ENCODE measurements at regions not wholly inside any gene's neighbourhood (a gene's known extent, or its start where the extent isn't known, plus 50 kb on each side); places are given as distances from the start of the nearest gene placed in this dataset.

DNA sequence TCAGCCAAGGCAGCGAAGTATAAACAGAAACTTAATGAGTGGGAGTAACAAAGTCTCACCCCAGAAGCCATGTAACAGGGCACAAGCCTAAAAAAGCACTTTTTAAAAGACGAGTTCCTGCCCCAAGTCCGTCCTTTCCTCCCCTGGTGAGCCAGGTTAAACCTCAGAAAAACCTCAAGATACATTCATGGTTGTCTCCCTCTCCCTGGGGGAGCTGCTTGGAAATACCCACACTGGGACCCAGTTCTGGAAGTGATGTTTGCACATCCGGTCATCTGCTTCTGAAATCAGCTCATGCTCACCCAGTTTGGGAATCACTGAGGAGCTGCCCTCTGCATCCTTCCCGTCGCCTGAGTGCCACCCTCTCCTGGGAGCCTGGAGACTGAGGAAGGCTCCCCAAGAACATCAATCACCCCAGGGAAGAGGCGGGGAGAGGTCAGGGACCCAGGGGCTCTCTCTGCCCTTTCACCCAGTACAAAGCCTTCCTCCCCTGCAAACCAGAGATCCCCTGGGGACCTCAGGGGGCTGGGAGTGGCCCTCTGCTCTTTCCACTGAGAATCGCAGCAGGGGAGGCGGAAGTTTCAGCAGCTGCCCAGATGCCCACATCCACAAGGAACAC, 150.6 kb upstream of the AGAP1 start:
- no peak for DNase-seq (ENCODE audit: low read depth)

DNA sequence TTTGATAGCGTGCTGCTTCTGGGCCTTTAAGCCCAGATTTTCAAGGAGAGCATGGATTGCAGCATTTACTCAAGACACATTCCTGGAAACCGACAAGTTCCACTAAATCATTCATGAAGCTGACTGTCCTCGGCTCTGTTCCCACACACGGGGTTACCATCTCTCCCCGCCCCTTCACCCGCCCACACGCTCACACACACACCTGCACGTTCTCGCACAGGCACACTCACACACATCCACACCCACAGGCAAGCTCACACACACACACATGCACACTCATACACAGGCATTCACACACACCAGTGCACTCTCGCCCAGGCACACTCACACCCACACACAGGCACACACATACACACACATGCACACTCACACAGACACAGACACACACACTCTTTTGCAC, 150.0 kb upstream of the AGAP1 start:
- DNase-seq (ENCODE audit: low read depth), result no peak

DNA sequence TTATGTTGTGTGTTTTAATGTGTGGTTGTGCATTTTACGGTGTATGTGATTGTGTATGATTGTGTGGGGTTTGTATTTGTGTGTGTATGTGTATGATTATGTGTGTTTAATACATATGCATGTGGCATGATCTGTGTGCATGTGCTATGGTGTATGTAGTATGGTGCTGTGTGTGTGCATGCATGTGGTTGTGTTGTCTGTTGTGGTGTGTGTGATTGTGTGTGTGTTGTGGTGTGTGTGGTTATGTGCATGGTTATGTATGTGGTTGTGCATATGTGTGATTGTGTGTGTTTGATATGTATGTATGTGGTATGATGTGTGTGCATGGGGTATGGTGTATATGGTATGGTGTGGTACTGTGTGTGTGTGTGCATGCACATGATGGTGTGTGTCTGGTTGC, 148.1 kb upstream of the AGAP1 start:
- DNase-seq (ENCODE audit: low read depth), result no peak

DNA sequence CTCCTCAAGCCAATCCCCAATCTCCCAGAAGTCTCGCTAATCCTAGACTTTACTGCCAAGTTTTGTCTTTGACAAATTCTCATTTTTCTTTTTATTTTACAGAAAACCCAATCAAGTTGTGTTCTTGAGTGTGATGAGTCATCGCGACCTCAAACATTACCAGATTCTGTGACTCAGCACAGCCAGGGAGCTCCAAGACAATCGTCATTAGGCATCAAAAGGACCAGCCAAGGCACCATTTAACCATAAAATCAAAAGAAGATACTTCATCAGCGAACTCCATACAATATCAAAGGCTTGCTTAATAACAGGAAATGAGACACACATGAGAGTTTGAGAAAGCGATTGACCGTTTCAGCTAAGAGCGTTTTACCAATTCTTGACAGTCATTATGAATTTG, 146.2 kb upstream of the AGAP1 start:
- peak; percentile 55 for DNase-seq (ENCODE audit: low read depth)

DNA sequence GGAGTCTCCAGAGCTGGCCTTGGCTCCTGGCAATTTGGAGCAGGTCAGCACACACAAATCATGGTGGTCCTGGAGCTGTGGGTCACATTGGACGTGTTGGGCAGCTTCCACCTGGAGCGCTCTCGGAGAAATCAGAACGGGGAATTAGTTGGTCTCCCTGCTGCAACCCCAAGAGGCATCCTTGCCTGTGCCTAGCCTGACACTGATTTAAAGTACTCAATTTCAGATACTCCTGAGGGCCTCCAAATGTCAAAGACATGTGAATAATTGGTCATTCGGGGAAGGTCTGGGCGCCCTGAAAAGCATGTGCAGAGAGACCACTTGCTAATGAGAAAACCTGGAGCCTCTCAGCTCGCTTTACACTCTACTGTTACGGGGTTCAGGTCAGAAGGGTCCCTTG, 145.5 kb upstream of the AGAP1 start:
- DNase-seq (ENCODE audit: low read depth), result no peak

DNA sequence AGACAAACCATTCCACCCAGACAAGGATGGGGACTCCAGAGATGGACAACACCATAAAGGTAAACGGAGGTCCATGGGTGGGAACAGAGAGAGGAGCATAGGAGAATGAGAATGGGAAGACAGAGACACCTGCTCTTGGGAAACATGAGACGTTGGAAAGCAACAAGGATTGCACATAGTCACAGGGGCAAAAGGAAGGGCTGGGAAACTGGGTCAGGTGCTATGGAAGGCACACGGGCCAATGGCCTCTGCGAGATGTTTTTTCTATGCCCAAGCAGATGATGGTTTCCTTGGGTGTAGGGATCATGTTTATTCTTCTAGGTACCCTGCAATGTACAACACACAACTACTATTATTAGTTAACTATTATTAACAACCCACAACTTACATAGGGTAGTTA, 143.6 kb upstream of the AGAP1 start:
- no peak for DNase-seq (ENCODE audit: low read depth)

DNA sequence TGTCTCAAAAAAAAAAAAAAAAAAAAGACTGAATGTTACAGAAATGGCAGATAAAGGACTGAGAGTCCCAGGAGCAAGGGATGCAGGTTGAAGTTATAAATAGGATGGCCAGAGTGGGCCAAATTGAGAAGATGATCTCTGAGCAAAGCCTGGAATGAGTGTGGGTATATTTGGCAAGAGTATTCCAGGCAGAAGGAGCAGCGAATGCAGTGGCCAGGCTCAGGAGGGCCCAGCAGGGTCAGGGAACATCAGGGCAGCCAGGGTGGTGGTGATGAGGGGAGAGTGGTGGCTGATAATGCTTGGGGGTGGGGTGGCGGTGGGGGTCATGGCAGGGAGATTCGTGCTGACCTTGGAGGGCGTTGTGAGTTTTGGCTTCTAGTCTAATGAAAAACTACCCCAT, 141.3 kb upstream of the AGAP1 start:
- peak; percentile 30 for DNase-seq (ENCODE audit: low read depth)

DNA sequence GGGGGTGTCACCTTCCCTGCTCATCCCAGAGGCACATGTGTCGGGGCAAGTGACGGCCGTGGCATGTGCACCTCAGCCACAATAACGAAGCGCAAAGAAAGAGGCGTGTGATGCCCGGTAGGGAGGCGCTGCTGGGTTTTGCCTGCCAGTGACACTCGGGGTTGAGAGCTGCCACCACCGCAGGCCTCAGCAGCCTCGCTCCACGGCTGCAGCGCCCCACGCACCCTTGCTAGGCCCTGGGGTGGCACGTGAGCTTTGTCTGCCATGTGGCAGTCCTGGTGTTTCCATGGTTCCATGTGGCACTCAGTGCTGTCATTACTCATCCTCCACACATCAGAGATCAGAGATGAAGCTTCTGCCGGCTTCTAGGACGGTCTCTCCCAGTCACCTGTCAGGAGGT, 136.0 kb upstream of the AGAP1 start:
- DNase-seq (ENCODE audit: low read depth), result no peak

DNA sequence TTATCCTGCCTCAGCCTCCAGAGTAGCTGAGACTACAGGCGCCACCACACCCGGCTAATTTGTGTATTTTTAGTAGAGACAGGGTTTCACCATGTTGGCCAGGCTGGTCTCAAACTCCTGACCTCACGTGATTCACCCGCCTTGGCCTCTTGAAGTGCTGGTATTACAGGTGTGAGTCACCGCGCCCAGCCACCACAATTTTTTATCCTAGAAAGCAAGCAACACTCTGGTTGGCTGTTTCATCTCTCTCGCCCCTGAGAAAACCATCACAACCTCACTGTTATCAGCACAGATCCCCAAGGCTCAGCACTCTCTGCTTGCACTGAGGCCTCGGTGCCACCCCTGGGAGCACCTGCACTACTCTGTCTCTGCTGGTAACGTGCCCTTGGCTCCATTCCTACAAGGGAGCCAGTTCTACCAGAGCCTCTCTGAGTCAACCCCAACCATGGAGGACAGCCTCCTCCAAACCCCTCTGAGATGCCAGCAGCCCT, 134.8 kb upstream of the AGAP1 start:
- no peak for DNase-seq (ENCODE audit: low read depth)

DNA sequence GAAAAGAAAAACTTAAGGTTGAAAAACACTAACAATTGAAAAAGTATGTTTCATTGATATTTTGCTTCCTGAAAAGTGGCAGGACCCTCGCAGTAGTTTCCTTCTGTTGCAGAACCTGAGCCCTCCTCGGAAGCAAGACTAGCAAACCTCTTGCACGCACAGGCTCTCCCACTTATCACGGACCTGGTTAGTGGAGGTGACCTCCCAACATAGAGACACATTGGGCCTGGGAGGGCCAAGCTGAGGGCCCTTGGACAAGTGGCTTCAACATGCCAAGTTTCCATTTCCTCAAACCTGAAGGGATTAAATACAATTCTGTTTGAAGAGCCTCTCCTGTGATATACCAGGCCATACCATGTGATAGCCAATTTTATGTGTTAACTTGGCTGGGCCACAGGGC, 133.4 kb upstream of the AGAP1 start:
- DNase-seq (ENCODE audit: low read depth), result no peak

DNA sequence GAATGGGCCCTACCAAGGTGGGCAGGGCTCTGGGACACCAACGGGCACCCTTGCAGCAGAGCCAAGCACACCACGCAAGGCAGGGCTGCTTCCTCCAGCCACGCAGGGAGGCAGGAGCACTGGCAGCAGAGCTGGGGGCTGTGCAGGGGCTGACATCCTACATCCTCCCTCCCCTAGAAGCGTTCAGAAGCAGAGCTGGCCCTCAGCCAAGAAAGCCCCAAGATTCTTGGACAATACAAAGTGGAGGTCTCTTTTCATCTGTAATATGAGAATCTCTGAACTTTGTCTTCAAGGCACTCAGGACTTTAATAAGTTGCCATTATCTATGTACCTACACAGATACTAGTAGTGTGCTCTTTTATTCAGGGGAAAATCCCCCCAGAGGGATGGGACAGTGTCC, 128.1 kb upstream of the AGAP1 start:
- DNase-seq (ENCODE audit: low read depth), result no peak

DNA sequence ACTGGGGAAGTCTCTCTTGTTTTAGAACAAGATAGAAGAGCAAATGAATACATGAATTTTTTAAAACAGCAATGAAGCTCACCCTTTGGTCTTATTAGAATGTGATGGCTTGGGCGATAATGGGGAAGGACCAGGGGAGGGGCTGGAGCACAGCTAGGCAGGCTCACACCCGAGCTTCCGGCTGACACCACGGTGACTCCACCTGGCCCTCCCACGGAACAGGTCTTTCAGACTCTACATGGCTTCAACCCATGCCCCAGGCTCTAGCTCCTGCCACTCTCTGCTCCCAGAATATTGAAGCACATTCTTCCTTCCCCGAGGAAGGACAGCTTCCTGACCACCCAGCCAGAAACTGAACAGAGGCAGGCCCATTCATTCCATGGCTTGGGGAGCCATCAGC, 127.5 kb upstream of the AGAP1 start:
- no peak for DNase-seq (ENCODE audit: low read depth)

DNA sequence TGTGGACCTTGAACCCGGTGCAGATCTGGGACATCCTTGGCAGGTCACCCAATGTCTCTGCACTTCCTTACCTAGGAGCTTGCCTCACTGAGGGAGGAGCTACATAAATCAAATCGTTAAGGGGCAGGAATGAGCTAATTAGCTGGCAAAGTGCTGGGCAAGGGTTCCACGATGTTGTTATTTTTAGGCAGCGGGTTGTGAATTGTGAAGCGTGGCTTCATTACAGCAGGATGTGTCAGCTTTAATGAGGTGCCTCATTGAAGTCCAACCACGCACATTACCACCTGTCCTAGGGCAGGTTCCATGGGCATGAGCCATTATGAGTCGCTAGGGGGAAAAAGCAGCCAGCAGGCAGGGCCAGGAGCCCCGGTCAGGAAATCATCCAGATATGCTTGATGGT, 127.0 kb upstream of the AGAP1 start:
- peak; percentile 48 for DNase-seq (ENCODE audit: low read depth)

DNA sequence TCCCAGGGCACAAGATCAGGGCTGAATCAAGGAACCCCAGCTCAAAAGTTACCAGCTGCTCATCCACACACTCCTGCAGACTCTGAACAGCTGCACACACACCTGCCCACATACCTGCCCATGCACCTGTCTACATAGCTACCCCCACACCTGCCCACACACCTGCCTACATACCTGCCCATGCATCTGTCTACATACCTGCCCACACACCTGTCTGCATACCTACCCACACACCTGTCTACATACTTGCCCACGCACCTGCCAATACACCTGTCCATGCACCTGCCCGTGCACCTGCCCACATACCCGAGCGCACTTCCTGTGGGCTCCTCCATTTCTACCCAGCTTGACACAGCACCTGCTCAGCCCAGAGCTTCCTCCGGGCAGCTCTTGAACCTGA, 122.8 kb upstream of the AGAP1 start:
- DNase-seq (ENCODE audit: low read depth), result no peak

DNA sequence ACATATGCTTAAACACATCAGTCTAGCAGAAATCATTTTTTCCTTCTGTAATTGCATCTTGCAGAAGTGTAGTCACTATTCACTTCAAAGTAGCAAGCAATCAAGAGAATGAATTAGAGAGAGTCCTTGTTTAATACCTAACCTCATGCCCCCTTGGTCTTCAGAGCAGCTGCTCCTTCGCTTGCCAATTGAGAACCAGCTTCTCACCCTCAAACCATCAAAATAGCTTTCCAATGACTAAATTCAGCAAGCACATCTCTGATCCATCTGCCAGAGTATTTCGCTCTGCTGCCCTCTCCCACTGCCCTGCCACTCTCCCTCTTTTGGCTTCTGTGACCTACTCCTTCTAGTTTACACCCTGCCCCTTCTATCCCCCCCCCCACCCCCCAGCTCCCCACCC, 120.7 kb upstream of the AGAP1 start:
- peak; percentile 88 for DNase-seq (ENCODE audit: low read depth)

DNA sequence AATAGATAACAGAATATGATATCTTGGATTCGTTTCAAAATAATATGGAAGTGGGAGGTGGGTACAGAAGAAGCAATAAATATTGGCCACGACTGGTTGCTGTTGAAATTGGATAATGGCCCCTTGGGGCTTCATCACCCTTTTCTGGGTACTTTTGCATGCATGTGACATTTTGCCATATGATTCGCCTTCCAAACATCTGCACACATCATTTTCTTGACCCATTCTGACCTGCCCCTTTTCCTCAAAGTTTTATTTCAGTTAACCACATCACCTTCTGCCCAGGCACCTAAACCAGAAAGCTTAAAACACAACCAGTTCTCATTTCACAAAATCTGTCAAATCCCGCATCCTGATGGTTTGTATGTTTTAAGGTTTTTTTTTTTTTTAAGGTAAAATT, 116.7 kb upstream of the AGAP1 start:
- DNase-seq (ENCODE audit: low read depth), result no peak

DNA sequence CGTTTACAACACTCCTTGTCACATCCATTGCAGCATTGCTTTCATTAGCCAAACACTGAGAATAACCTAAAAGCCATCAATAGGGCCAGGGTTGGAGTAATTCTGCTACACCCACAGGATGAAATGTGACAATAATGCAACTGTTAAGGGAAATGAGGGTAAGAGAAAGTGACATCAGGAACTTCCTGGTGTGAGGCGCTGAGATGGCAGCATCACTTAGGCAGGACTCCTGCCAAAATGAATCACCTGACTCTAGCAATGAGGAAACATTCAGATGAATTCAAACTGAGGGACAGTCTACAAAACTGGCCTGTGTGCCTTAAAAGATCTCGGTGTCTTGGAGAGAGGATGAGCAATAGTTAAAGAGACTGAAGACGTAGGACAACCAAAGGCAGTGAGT, 115.6 kb upstream of the AGAP1 start:
- no peak for DNase-seq (ENCODE audit: low read depth)

DNA sequence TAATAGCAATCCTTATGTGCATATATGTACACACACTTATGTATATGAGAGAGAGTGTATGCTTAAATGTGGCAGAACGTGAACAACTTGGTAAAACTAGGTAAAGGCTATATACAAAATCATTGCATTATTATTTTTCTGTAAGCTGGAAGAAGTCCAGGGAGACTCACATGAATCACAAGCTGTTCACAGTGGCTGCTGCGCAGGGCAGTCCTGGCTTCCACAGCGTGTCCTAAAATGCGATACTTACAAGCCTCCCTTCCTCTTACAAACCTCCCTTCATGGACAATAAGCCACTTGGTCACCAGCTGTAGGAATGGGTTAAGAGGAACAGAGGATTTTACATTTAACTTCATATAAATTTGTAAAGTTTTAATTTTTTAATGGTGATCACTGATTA, 114.9 kb upstream of the AGAP1 start:
- DNase-seq (ENCODE audit: low read depth), result no peak

DNA sequence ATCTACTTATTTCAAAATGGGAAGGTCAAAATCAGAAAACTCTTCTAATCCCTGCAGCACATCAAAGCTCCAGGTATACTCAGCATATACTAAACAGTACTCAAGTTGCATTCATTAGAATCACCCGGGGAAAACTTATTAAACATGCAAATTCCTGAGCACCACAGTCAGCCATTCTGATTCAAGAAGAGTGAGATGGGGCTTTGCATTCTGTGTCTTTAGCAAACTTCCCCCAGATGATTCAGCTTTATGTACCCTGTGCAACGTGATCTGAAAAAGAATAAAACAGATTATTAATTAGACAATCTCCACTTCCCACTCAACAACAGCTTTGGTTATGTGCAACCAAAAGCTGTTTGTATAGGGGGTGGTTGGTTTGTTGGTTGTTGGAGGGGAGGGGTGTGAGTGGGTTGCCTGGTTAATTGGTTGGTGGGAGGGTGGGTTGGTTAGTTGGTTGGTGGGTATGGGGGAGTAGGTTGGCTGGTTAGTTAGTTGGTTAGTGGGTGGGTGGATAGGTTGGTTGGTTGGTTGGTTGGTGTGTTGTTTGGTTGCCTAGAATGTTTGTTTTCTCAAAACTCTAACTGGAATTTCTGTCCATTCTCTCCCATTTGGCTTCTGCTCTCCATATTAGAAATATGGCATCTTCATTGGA, 112.5 kb upstream of the AGAP1 start:
- no peak for DNase-seq (ENCODE audit: low read depth)

DNA sequence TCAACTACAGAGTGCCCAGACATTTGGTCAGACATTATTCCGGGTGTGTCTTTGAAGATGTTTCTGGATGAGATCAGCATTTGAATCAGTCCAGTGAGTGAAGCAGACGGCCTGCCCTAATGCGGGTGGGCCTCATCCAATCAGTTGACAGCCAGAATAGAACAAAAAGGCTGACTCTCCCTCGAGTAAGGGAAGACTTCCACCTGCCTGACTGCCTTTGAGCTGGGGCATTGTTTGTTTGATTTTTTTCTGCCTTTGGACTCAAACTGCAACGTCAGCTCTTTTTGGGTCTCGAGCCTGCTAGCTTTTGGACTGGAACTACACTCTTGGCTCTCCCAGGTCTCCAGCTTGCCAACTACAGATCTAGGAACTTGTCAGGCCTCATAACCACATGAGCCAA, 111.7 kb upstream of the AGAP1 start:
- peak; percentile 22 for DNase-seq (ENCODE audit: low read depth)

DNA sequence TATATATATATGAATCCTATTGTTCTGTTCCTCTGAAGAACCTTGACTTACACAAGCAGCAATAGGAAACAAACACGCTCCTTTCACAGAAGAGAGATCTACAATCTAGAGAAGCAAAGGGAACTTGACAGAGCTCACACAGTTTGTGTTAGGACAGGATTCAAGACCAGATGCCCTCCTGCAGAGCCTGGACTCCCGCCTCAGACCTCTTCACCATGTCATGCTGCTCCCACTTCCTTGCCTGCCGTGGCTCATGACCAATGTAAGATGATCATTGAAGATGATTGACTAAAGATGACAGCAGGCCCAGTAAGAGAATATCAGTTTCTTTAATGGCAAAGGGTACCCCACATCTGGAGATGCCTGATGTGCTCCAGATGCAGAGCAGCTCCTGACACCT, 111.2 kb upstream of the AGAP1 start:
- no peak for DNase-seq (ENCODE audit: low read depth)

DNA sequence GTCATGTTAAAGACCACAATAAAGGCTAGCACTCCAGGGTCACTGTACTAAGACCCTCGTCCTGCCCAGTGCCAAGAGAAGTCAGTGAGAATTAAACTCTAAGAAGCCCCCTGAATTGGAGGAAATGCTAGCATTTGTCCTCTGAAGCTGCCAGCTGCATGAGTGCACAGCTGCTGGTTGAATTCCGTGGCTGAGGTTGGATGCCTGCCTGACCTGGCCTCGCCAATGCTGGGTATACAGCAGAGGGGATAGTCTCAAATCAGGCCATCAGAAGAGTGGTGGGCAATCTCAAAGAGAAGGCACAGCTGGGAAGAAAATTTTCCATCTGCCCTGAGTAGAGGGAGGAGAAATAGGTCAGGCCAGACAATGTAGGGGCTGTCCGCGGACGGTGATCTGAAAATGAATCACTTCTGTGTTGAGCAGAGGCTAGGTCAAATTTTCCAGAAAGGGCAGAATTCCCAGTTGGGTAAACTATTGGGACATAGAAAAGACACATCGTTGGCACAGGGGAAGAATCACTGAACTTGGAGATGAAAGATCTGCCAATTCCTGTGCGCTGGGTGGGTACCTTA, 110.5 kb upstream of the AGAP1 start:
- DNase-seq (ENCODE audit: low read depth), result peak; percentile 63

DNA sequence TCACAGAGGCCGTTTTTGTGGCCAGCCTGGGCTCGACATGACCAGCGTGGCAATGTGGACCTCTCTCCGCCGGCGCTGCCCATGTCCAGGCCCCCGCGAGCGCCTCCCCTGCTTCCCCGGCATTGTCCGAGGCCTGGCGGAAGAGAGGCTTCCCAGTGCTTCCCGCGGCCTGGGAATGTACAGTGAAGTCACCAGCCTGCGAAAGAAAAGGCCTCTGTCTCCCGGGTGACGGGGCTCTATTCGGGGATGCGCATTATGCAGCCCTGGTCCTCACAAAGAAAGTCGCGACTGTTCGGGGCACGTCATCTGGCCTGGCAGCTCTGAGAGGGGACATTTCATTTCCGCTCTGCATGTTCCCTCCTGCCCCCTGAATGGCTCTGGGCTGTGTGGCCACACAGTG, 109.2 kb upstream of the AGAP1 start:
- no peak for DNase-seq (ENCODE audit: low read depth)

All from myocyte (in vitro differentiated cells).